ENCODE measurements at regions not wholly inside any gene's neighbourhood (a gene's known extent, or its start where the extent isn't known, plus 50 kb on each side); places are given as distances from the start of the nearest gene placed in this dataset.
"Not testable (repeated sequence)": the region's sequence is repeated elsewhere in the genome, so short reads cannot be mapped to it uniquely, and the experiment has no call there.

DNA sequence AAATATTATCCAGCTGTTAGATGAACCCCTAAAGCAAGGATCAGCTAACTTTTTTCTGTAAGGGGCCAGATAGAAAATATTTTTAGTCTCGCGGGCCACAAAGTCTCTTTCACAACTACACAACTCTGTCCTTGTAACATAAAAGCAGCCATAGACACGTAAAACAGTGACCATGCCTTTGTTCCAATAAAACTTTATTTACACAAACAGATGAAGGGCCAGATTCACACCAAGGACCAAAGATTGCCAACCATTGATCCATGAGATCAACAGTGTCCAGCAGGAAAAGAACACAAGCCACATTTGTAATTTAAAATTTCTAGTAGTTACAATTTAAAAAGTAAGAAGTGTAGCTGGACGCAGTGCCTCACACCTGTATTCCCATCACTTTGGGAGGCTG, 109.7 kb downstream of the PHETA1 start:
- Histone ChIP-seq H3K9ac (ENCODE audit: low read length in 2 of 2) (no peak overlapping the region), H3K4me1 (ENCODE audit: control insufficient read depth, insufficient read depth, low read length) (no peaks in the 10 kb centered on the region), H3K27me3 (ENCODE audit: control insufficient read depth in 1 of 2, insufficient read depth in 2 of 2, low read length in 2 of 2) (peaks cover 3 to 8% of the 10 kb centered on the region in 2 donors), H3K4me3 (ENCODE audit: low read length in 2 of 2) (no peak overlapping the region), H3K27ac (ENCODE audit: low read length) (no peak overlapping the region), H3K36me3 (ENCODE audit: control insufficient read depth in 2 of 2, insufficient read depth in 2 of 2, low read length in 2 of 2) (no peaks in the 10 kb centered on the region), H3K9me3 (ENCODE audit: control insufficient read depth in 2 of 2, low read length in 2 of 2) (no peaks in the 10 kb centered on the region)

DNA sequence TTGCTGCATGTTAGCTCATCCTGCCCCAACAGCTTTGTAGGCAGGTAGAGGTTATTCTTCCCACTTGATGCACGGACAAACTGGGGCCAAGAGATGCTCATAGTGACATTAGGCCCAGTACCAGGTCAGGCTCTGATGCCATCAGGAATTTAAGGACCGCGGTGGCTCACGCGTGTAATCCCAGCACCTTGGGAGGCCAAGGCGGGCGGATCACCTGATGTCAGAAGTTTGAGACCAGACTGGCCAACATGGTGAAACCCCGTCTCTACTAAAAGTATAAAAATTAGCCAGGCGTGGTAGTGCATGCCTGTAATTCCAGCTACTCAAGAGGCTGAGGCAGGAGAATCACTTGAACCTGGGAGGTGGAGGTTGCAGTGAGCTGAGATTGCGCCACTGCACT, 110.8 kb downstream of the PHETA1 start:
- H3K27me3 ChIP-seq (ENCODE audit: control insufficient read depth in 1 of 2, insufficient read depth in 2 of 2, low read length in 2 of 2): peaks cover 3 to 12% of the 10 kb centered on the region in 2 donors

DNA sequence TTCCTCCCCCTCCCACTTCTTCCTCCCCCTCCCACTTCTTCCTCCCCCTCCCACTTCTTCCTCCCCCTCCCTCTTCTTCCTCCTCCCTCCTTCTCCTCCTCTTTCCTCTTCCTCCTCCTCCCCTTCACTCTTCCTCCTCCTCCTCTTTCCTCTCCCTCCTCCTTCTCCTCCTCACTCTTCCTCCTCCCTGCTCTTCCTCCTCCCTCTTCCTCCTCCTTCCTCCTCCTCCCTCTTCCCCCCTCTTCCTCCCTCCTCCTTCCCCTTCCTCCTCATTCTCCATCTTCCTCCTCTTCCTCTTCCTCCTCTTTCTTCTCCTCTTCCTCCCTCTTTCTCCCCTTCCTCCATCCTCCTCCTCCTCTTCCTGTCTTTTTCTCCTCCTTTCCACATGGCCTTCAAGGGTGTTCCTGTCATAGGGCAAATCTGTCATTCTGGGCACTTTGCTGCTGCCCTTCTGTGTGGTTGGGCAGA, 111.4 kb downstream of the PHETA1 start:
- Histone ChIP-seq H3K4me3 (ENCODE audit: low read length in 2 of 2) (no peak overlapping the region), H3K27me3 (ENCODE audit: control insufficient read depth in 1 of 2, insufficient read depth in 2 of 2, low read length in 2 of 2) (peaks cover 3 to 12% of the 10 kb centered on the region in 2 donors), H3K36me3 (ENCODE audit: control insufficient read depth in 2 of 2, insufficient read depth in 2 of 2, low read length in 2 of 2) (no peaks in the 10 kb centered on the region), H3K9ac (ENCODE audit: low read length in 2 of 2) (no peak overlapping the region), H3K27ac (ENCODE audit: low read length) (no peak overlapping the region), H3K9me3 (ENCODE audit: control insufficient read depth in 2 of 2, low read length in 2 of 2) (no peaks in the 10 kb centered on the region), H3K4me1 (ENCODE audit: control insufficient read depth, insufficient read depth, low read length) (no peaks in the 10 kb centered on the region)

More for the DNA sequence above, 110.8 kb downstream of the PHETA1 start:
- not testable (repeated sequence) for H3K4me3 ChIP-seq (ENCODE audit: low read length in 2 of 2); H3K4me1 ChIP-seq (ENCODE audit: control insufficient read depth, insufficient read depth, low read length); H3K36me3 ChIP-seq (ENCODE audit: control insufficient read depth in 2 of 2, insufficient read depth in 2 of 2, low read length in 2 of 2); H3K9me3 ChIP-seq (ENCODE audit: control insufficient read depth in 2 of 2, low read length in 2 of 2); H3K27ac ChIP-seq (ENCODE audit: low read length); H3K9ac ChIP-seq (ENCODE audit: low read length in 2 of 2)

DNA sequence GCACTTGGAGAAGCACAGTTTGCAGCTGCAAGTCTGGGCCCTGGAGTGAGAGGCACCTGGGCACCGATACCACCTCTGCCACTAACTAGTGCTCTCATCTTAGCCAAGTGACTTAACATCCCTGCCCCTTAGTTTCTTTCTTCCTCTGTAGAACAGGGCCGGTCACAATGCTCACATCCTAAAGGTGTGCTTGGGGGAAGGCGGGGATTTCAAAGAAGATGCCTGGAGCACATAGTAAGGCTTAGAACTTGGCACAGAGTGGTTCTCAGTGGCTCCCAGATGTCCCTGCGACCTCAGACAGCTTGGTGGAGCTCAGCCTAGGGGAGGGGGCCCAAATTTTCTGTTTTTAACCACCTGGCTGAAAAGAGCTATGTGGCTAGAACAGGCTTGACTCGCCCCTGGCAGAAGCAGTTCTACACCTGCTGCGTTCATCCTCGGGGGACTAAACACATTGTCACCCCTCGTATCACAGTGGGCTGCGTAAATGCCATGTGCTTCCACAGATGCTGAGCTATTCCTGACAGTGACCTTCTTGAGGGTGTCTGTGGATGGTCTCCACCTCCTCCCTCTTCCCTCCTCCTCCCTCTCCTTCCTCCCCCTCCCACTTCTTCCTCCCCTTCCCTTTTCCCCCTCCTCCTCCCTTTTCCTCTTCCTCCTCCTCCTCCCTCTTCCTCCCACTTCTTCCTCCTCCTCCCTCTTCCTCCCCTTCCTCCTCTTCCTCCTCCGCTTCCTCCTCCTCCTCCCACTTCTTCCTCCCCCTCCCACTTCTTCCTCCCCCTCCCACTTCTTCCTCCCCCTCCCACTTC, 112.1 kb downstream of the PHETA1 start:
- Histone ChIP-seq H3K9ac (ENCODE audit: low read length in 2 of 2) (no peak overlapping the region), H3K9me3 (ENCODE audit: control insufficient read depth in 2 of 2, low read length in 2 of 2) (no peaks in the 10 kb centered on the region), H3K36me3 (ENCODE audit: control insufficient read depth in 2 of 2, insufficient read depth in 2 of 2, low read length in 2 of 2) (no peaks in the 10 kb centered on the region), H3K27me3 (ENCODE audit: control insufficient read depth in 1 of 2, insufficient read depth in 2 of 2, low read length in 2 of 2) (peaks cover 3 to 12% of the 10 kb centered on the region in 2 donors), H3K4me3 (ENCODE audit: low read length in 2 of 2) (no peak overlapping the region), H3K27ac (ENCODE audit: low read length) (no peak overlapping the region), H3K4me1 (ENCODE audit: control insufficient read depth, insufficient read depth, low read length) (no peaks in the 10 kb centered on the region)

DNA sequence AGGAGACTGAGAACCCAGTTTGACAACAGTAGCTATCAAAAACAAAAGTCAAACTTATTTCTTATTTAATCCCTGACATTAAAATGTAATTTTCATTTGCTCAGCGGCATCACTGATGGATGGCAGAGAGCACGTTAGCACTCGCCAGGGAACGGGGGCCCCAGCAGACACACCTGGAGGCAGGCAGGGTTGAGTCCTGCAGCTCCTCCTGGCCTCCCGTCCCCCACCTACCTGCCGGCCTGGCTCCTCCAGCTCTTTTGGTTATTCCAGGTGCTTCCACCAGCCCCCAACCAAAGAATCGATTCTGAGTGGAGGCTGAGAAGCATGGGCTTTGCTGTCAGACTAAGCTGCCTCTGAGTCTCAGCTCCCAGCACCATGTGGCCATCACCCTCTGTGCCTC, 113.6 kb downstream of the PHETA1 start:
- Histone ChIP-seq H3K4me3 (ENCODE audit: low read length in 2 of 2) (no peak overlapping the region), H3K9me3 (ENCODE audit: control insufficient read depth in 2 of 2, low read length in 2 of 2) (no peaks in the 10 kb centered on the region), H3K9ac (ENCODE audit: low read length in 2 of 2) (no peak overlapping the region), H3K27ac (ENCODE audit: low read length) (no peak overlapping the region), H3K36me3 (ENCODE audit: control insufficient read depth in 2 of 2, insufficient read depth in 2 of 2, low read length in 2 of 2) (no peaks in the 10 kb centered on the region), H3K4me1 (ENCODE audit: control insufficient read depth, insufficient read depth, low read length) (no peaks in the 10 kb centered on the region), H3K27me3 (ENCODE audit: control insufficient read depth in 1 of 2, insufficient read depth in 2 of 2, low read length in 2 of 2) (peaks cover 0 to 16% of the 10 kb centered on the region in 2 donors)

DNA sequence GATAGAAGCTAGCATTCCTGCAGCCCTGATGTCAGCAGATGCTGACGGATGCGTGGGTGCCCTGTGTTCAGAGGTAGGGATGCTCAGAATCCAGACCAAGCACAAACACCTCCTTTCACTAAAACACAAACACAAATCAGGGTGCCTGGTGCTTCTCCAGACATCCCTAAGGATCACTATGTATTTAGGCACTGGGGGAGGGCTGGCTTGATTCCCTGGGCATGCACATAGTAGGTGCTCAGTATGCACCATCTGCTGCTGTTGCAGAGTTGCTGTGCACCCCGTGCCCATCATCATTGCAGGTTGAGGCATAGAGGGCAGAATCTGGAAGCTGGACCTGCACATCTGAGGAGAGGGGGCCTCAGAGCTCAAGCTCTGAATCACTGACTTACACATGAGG, 114.8 kb downstream of the PHETA1 start:
- Histone ChIP-seq H3K27me3 (ENCODE audit: control insufficient read depth in 1 of 2, insufficient read depth in 2 of 2, low read length in 2 of 2) (peaks cover 0 to 17% of the 10 kb centered on the region in 2 donors), H3K4me1 (ENCODE audit: control insufficient read depth, insufficient read depth, low read length) (no peaks in the 10 kb centered on the region), H3K4me3 (ENCODE audit: low read length in 2 of 2) (no peak overlapping the region), H3K9ac (ENCODE audit: low read length in 2 of 2) (no peak overlapping the region), H3K9me3 (ENCODE audit: control insufficient read depth in 2 of 2, low read length in 2 of 2) (no peaks in the 10 kb centered on the region), H3K36me3 (ENCODE audit: control insufficient read depth in 2 of 2, insufficient read depth in 2 of 2, low read length in 2 of 2) (no peaks in the 10 kb centered on the region), H3K27ac (ENCODE audit: low read length) (no peak overlapping the region)

DNA sequence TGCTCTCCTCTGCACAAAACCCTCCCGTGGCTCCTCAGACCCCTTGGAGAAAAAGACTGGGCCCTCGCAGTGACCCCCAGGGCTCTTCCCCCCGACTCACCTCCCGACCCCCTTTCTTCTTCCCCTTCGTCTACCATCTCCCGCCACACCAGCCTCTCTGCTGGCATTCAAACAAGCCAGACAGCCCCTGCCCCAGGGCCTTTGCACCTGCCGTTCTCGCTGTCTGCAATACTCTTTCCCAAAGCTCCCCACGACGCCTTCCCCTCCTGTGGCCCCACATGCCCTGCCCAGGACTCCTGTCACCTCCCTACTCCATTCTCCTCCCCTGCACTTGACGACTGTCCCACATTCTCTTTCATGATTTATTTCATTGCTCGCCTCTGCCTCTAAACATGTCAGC, 115.7 kb downstream of the PHETA1 start:
- H3K9me3 ChIP-seq (ENCODE audit: control insufficient read depth in 2 of 2, low read length in 2 of 2): no peaks in the 10 kb centered on the region
- no peaks in the 10 kb centered on the region for H3K4me1 ChIP-seq (ENCODE audit: control insufficient read depth, insufficient read depth, low read length)
- no peak overlapping the region for H3K4me3 ChIP-seq (ENCODE audit: low read length in 2 of 2)
- H3K27ac ChIP-seq (ENCODE audit: low read length): no peak overlapping the region
- peaks cover 0 to 21% of the 10 kb centered on the region in 2 donors for H3K27me3 ChIP-seq (ENCODE audit: control insufficient read depth in 1 of 2, insufficient read depth in 2 of 2, low read length in 2 of 2)
- H3K9ac ChIP-seq (ENCODE audit: low read length in 2 of 2): no peak overlapping the region
- no peaks in the 10 kb centered on the region for H3K36me3 ChIP-seq (ENCODE audit: control insufficient read depth in 2 of 2, insufficient read depth in 2 of 2, low read length in 2 of 2)

DNA sequence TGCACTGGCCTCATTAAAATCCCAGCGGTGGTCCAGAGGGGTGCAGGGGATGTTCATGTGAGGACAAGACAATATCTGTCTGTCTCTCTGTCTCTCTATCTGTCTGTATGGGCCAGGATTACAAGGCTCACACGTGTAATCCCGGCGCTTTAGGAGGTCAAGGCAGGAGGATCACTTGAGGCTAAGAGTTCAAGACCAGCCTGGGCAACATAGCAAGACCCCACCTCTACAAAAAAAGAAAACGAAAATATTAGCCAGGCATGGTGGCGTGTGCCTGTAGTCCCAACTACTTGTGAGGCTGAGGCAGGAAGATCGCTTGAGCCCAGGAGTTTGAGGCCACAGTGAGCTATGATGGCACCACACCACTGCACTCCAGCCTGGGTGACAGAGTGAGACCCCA, 117.1 kb downstream of the PHETA1 start:
- H3K9ac ChIP-seq (ENCODE audit: low read length in 2 of 2): no peak overlapping the region
- peaks cover 0 to under 1% of the 10 kb centered on the region in 2 donors for H3K9me3 ChIP-seq (ENCODE audit: control insufficient read depth in 2 of 2, low read length in 2 of 2)
- H3K4me3 ChIP-seq (ENCODE audit: low read length in 2 of 2): no peak overlapping the region
- H3K27me3 ChIP-seq (ENCODE audit: control insufficient read depth in 1 of 2, insufficient read depth in 2 of 2, low read length in 2 of 2): peaks cover 0 to 21% of the 10 kb centered on the region in 2 donors
- no peak overlapping the region for H3K27ac ChIP-seq (ENCODE audit: low read length)
- H3K36me3 ChIP-seq (ENCODE audit: control insufficient read depth in 2 of 2, insufficient read depth in 2 of 2, low read length in 2 of 2): no peaks in the 10 kb centered on the region
- no peaks in the 10 kb centered on the region for H3K4me1 ChIP-seq (ENCODE audit: control insufficient read depth, insufficient read depth, low read length)

DNA sequence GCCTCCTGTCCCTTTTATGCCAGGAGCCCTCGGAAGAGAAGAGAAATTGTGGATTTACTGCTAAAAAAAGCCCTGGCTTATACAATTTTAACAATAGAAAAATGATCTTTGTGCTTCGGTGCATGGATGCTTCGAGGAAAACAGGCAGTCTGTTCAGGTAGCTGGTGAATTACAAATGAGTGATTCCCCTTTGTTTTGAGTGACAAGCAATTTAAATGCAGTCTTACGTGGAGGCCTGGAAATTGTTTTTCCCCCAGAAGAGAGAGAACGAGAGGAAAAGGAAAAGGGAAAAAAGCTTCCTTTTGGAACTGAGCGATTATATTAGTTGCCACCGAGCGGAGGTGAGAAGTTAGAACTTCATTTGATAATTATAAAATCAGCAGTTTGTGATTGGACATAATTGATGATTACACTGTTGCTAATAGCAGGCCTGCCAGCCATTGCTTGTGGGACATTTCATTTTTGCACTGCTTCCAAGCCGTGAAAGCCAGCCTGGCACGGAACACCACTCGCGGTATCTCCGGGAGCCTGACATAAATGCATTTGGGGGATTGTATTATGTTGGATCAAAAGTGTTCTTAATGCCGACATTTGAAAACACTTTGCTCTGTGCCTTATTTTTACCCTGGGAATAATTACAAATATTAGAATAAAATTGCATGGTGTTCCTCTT, 117.7 kb downstream of the PHETA1 start:
- Histone ChIP-seq H3K4me1 (ENCODE audit: control insufficient read depth, insufficient read depth, low read length) (no peaks in the 10 kb centered on the region), H3K9me3 (ENCODE audit: control insufficient read depth in 2 of 2, low read length in 2 of 2) (peaks cover 4 to 6% of the 10 kb centered on the region in 2 donors), H3K27me3 (ENCODE audit: control insufficient read depth in 1 of 2, insufficient read depth in 2 of 2, low read length in 2 of 2) (peaks cover 0 to 21% of the 10 kb centered on the region in 2 donors), H3K27ac (ENCODE audit: low read length) (no peak overlapping the region), H3K4me3 (ENCODE audit: low read length in 2 of 2) (no peak overlapping the region), H3K9ac (ENCODE audit: low read length in 2 of 2) (no peak overlapping the region), H3K36me3 (ENCODE audit: control insufficient read depth in 2 of 2, insufficient read depth in 2 of 2, low read length in 2 of 2) (no peaks in the 10 kb centered on the region)

DNA sequence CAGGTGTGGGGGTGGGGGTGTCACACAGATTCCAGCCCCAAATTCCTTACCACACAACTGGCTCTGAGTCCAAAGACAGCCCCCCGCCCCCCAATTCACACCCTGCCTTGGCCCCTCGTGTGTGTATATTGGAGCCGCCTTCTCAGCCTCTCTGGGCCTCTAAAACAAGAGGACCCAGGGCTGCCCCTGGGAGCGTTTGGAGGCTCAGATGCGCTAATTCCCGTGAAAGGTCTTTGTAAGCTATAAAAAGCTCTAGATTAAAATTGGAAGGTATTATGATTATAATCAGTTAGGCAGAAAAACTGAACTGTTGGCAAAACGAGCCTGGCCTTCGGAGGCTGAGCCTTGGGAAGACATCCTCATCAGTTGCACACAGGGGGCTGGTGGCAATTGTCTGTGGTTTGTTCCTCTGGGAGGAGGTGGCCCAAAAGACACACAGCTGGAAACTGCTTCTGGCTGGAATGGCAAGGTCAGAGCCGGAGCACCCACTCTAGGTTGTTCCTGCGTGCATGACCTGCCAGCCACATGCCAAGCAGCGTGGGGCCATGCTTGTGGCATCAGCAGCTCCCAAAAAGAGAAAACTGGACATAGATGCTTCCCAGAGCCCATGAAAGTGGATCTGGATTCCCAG, 118.5 kb downstream of the PHETA1 start:
- peaks cover 0 to 17% of the 10 kb centered on the region in 2 donors for H3K27me3 ChIP-seq (ENCODE audit: control insufficient read depth in 1 of 2, insufficient read depth in 2 of 2, low read length in 2 of 2)

More for the DNA sequence above, 118.5 kb downstream of the PHETA1 start:
- Histone ChIP-seq H3K4me1 (ENCODE audit: control insufficient read depth, insufficient read depth, low read length) (no peaks in the 10 kb centered on the region), H3K9me3 (ENCODE audit: control insufficient read depth in 2 of 2, low read length in 2 of 2) (peaks cover 9 to 11% of the 10 kb centered on the region in 2 donors), H3K36me3 (ENCODE audit: control insufficient read depth in 2 of 2, insufficient read depth in 2 of 2, low read length in 2 of 2) (no peaks in the 10 kb centered on the region), H3K4me3 (ENCODE audit: low read length in 2 of 2) (no peak overlapping the region), H3K9ac (ENCODE audit: low read length in 2 of 2) (no peak overlapping the region), H3K27ac (ENCODE audit: low read length) (no peak overlapping the region)
